HG03520 (cell line): ENCODE measurements at regions not wholly inside any gene's neighbourhood (a gene's known extent, or its start where the extent isn't known, plus 50 kb on each side); places are given as distances from the start of the nearest gene placed in this dataset.

Experiments
- ATAC-seq: cut with Tn5 transposase; IDR thresholded peaks from one replicate; pipeline ENCODE4 v1.9.1; 2021; ENCODE audit warnings: mild to moderate bottlenecking, moderate library complexity; ENCODE audit not compliant: unreplicated experiment

GRCh38 chr4:134282680-134283079 lies 81.1 kb upstream of the PABPC4L start:
- ATAC-seq: no peak

GRCh38 chr4:134278675-134279074 lies 77.1 kb upstream of the PABPC4L start:
- ATAC-seq: no peak

GRCh38 chr4:134276476-134276875 lies 74.9 kb upstream of the PABPC4L start:
- ATAC-seq: no peak

GRCh38 chr4:134260126-134260525 lies 58.5 kb upstream of the PABPC4L start:
- ATAC-seq: no peak
